ENCODE measurements at regions not wholly inside any gene's neighbourhood (a gene's known extent, or its start where the extent isn't known, plus 50 kb on each side); places are given as distances from the start of the nearest gene placed in this dataset.

- BruUV-seq (replicated peaks) = no TSS peak
- CTCF ChIA-PET = no interaction called here
- intact Hi-C loops (cut with micrococcal nuclease; ENCODE audit: unreplicated experiment) = no loop called here
- Histone ChIP-seq H3K27ac (ENCODE audit: low read depth, low read length, poor library complexity, severe bottlenecking) (no peak overlapping the region), H3K27me3 (replicated peaks; ENCODE audit: insufficient read depth, low read depth, low read length, poor library complexity) (peaks cover 4% of the 10 kb centered on the region), H3K4me3 (ENCODE audit: low read depth, low read length, poor library complexity, severe bottlenecking) (no peak overlapping the region), H3K9me3 (ENCODE audit: low read depth, low read length, poor library complexity, severe bottlenecking) (no peaks in the 10 kb centered on the region), H3K36me3 (ENCODE audit: insufficient read depth, low read length, poor library complexity, severe bottlenecking) (no peaks in the 10 kb centered on the region), H3K4me1 (ENCODE audit: insufficient read depth, low read length, poor library complexity, severe bottlenecking) (no peaks in the 10 kb centered on the region)
- TF ChIP-seq CTCF (conservative IDR thresholded peaks at IDR 0.05; ENCODE audit: low read depth, low read length) (no peak), EZH2 (IDR thresholded peaks at IDR 0.05; ENCODE audit: borderline replicate concordance, low read depth, low read length, poor library complexity, severe bottlenecking) (no peak)
- no peak for DNase-seq (ENCODE audit: low spot score)
- POLR2A ChIA-PET (ENCODE audit: low non-redundant PET) = no interaction called here
Observed at GRCh38 chr13:106738186-106738678, 170.3 kb upstream of the ARGLU1 start.

- BruUV-seq (replicated peaks) = no TSS peak
- H3K4me3 ChIP-seq (ENCODE audit: low read depth, low read length, poor library complexity, severe bottlenecking) = no peak overlapping the region
- no peaks in the 10 kb centered on the region for H3K4me1 ChIP-seq (ENCODE audit: insufficient read depth, low read length, poor library complexity, severe bottlenecking)
- no peaks in the 10 kb centered on the region for H3K9me3 ChIP-seq (ENCODE audit: low read depth, low read length, poor library complexity, severe bottlenecking)
- no peak for DNase-seq (ENCODE audit: low spot score)
- intact Hi-C loops (cut with micrococcal nuclease; ENCODE audit: unreplicated experiment) = no loop called here
- CTCF ChIA-PET = no interaction called here
- no peak overlapping the region for H3K27ac ChIP-seq (ENCODE audit: low read depth, low read length, poor library complexity, severe bottlenecking)
- peaks cover 4% of the 10 kb centered on the region for H3K27me3 ChIP-seq (replicated peaks; ENCODE audit: insufficient read depth, low read depth, low read length, poor library complexity)
- no peaks in the 10 kb centered on the region for H3K36me3 ChIP-seq (ENCODE audit: insufficient read depth, low read length, poor library complexity, severe bottlenecking)
- no peak for TF ChIP-seq EZH2 (IDR thresholded peaks at IDR 0.05; ENCODE audit: borderline replicate concordance, low read depth, low read length, poor library complexity, severe bottlenecking)
- no peak for TF ChIP-seq CTCF (conservative IDR thresholded peaks at IDR 0.05; ENCODE audit: low read depth, low read length)
- POLR2A ChIA-PET (ENCODE audit: low non-redundant PET) = no interaction called here
Observed at GRCh38 chr13:106736941-106737340, 169.0 kb upstream of the ARGLU1 start.

GRCh38 chr13:106734198-106734597 is 166.3 kb upstream of the ARGLU1 start:
- TF ChIP-seq CTCF (conservative IDR thresholded peaks at IDR 0.05; ENCODE audit: low read depth, low read length) (no peak), EZH2 (IDR thresholded peaks at IDR 0.05; ENCODE audit: borderline replicate concordance, low read depth, low read length, poor library complexity, severe bottlenecking) (no peak)
- intact Hi-C loops (cut with micrococcal nuclease; ENCODE audit: unreplicated experiment) = no loop called here
- Histone ChIP-seq H3K4me3 (ENCODE audit: low read depth, low read length, poor library complexity, severe bottlenecking) (no peak overlapping the region), H3K9me3 (ENCODE audit: low read depth, low read length, poor library complexity, severe bottlenecking) (no peaks in the 10 kb centered on the region), H3K4me1 (ENCODE audit: insufficient read depth, low read length, poor library complexity, severe bottlenecking) (no peaks in the 10 kb centered on the region), H3K36me3 (ENCODE audit: insufficient read depth, low read length, poor library complexity, severe bottlenecking) (no peaks in the 10 kb centered on the region), H3K27me3 (replicated peaks; ENCODE audit: insufficient read depth, low read depth, low read length, poor library complexity) (no peaks in the 10 kb centered on the region), H3K27ac (ENCODE audit: low read depth, low read length, poor library complexity, severe bottlenecking) (no peak overlapping the region)
- POLR2A ChIA-PET (ENCODE audit: low non-redundant PET) = no interaction called here
- CTCF ChIA-PET = no interaction called here
- DNase-seq (ENCODE audit: low spot score) = no peak
- no TSS peak for BruUV-seq (replicated peaks)

Measured in A673 (cell line).